HG02588 (cell line): ENCODE measurements at regions not wholly inside any gene's neighbourhood (a gene's known extent, or its start where the extent isn't known, plus 50 kb on each side); places are given as distances from the start of the nearest gene placed in this dataset.
A peak's percentile ranks its signal among the peaks of the same experiment; 100 is the strongest.
"Not testable (repeated sequence)": the region's sequence is repeated elsewhere in the genome, so short reads cannot be mapped to it uniquely, and the experiment has no call there.

Source experiments
- ATAC-seq: cut with Tn5 transposase; IDR thresholded peaks from one replicate; pipeline ENCODE4 v1.9.1; 2021; ENCODE audit warnings: mild to moderate bottlenecking, moderate library complexity; ENCODE audit not compliant: unreplicated experiment

DNA sequence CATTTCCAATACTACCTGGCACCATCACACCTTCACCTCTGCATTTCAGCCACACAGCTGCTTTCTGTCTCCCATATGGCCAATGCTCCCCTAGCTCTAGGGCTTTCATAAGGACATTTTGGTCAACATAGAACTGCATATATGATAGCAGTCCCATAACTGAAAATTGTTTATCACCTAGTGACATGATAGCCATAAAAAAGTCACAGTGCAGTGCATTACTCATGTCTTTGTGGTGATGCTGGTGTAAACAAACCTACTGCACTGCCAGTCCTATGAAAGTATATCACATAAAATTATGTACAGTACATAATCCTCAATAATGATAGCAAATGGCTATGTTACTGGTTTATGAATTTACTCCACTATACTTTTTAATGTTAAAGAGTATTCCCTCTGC lies 221.0 kb downstream of the NAF1 start:
- no peak for ATAC-seq

DNA sequence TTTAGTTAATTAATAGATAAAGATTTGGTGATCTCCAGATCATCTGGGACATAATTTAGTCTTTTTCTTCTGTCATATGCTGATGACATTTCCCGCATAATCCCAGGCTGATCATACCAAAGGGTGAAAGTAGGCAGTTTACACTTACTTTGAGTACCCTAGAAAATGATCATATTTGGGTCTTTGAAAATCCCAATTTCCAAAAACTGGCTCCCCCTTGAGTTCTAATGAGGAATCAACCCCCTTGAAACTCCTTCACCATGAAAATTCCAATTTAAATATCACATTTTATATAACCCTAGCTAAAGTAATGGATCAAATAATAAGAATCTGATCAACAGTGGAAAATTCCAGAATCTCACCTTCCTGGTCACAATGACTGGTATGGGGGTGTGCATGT lies 223.4 kb downstream of the NAF1 start:
- ATAC-seq: no peak

DNA sequence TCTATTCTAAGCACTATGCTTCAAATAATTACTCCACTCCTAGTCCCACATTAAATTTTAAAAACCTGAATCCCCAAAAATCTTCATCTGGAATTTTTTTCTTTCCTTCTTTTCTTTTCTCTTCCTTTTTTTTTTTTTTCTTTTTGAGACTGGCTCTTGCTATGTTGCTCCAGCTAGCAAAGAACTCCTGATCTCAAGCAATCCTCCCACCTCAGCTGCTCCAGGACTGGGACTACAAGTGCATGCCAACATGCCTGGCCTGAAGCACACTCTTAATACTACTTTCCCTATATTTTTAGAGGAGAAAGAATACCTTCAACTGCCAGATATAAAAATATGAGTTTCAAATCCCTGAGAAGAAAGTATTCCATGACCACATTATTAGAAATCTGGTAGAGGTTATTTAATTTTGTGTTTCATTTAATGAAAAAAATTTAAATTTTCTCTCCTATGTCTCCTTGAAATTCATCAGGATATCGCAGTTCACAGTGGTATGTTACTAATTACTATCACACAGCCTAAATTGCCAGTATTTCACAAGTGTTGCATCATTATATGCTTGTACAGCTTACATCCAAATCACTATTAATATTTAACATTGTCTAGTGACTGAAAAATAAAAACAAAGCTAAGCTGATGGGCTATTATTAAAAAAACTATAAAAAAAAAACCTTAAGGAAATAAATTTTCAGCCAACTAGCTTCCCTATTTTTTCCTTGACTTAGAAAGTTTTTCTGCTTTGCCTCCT lies 227.8 kb downstream of the NAF1 start:
- ATAC-seq: no peak

DNA sequence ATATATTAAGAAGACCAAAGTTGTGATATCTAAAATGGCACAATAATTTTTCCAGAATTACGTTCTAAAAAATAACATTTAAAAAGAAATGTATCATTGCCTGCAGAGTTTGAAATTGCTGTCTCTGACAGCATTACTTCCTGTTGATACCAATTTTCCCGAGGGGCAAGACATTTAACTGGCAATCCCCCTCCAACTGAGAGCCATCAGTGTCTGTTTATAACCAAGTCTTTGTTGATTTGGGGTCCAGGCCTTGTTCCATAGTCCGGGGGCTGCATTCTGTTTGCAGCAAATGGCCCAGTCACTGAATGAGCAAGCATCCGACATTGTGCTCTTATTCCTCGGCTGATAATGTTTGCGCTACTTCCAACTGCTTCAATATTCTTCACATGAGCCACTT lies 231.5 kb downstream of the NAF1 start:
- ATAC-seq: no peak

DNA sequence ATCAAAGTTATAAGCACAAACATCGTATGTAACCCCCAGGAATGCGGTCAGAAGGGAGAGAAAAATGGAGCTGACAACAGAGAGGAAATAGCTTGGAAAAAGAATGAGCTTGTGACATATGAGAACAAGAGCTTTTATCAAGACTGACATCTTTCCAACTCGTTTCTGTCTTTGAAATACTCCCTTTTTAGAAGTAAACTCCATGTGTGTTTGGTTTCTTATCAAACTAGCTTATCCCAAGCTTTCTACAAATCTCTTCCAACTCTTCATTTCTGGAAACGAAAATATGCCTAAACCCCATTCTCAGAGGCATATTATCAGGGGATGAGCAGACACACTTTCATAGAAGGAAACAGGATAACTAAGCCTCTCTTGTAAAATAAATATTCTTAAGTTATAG lies 235.4 kb downstream of the NAF1 start:
- no peak for ATAC-seq

DNA sequence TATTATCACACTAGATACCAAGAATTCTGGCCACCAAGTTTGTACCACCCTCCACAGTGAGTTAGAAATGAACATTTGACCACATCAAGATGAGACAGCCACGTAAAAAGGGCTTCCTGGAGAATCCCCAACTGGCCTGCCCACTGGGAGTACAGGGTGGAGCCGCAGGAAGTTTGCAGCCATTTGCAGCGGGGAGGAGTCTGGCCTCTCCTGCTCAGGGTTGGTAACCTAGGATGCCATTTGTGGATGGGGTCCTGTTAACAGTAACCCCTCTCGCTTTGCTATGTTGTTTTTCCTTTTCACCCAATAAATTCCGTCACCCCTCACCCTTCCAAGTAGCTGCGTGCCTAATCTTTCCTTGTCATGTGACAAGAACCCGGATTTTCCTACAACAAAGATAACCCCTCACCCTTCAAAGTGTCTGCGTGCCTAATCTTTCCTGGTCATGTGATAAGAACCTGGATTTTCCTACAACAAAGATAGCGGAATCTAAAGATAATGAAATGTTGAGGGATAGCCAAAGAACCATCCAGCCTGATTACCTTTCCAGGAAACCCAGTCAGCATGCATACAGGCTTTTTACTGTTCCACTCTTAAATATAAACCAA lies 245.4 kb downstream of the NAF1 start:
- no peak for ATAC-seq

DNA sequence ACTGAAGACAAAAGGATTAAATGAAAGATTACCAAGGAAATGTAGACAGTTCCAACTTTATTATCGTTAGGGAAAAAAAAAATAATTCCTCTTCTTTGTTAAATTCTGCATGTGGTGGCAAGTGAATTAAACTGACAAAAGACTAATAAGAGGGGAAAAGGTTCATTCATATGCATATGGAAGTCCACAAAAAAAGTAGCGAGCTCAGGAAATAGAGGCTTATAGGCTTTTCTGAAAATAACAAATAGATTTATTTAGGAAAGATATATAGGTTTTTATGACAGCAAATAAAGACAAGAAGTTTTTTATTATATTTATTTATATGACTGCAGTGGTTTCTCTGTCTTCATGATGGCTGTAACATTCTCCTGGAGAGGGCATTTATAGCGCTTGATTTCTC lies 246.0 kb downstream of the NAF1 start:
- no peak for ATAC-seq

DNA sequence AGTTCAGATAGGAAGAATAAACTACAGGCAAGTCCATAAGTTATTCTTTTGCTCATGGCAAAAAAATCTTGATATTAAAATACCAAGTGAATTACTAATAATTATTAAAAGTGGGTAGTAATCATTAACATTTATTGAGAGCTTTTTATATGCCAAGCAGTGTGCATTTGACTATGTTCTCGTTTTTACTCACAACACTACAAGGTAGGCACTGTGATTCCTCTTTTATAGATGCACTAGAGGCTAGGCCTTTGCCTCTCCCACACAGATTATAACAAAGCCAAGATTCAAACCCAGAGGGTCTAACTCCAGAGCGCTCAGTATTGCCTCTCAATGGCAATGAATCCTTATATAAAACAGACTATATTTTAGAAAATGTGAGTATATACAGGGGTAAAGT lies 254.2 kb downstream of the NAF1 start:
- no peak for ATAC-seq

DNA sequence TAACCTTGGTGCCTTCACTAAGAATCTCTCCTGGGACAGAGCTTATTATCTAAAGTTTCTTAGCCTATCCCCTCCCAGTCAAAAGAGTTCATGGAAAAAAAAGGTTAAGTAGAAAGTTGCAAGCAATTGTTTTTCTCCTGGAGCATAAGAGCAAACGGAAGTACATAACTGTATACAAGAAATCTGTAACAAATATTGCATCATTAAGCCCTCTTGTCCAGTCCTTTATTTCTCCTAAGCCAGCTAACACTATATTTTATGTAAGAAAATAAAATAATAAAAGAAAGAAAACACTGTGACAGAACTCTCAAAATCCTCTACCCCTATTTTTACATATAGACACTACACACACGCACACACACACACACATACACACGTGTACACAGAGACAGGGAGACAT lies 255.3 kb downstream of the NAF1 start:
- ATAC-seq: no peak

DNA sequence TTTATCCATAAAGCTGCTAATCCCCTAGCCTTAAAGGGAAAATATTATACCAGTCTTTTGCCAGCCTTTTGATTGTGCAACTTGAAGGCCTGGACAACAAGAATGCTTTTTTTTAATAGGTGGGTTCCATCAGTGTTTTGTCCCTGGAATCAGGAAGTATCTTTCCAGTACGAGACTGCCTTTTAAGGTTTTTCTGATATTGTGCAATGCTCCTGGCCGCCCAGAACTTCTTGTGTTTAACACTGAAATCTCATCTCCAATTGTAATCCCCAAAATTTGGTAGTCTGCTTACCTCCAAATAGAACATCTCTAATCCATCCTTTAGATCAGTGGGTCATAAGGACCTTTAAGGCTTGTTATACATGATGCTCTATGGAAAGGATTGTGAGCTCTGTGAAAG lies 256.7 kb downstream of the NAF1 start:
- no peak for ATAC-seq

DNA sequence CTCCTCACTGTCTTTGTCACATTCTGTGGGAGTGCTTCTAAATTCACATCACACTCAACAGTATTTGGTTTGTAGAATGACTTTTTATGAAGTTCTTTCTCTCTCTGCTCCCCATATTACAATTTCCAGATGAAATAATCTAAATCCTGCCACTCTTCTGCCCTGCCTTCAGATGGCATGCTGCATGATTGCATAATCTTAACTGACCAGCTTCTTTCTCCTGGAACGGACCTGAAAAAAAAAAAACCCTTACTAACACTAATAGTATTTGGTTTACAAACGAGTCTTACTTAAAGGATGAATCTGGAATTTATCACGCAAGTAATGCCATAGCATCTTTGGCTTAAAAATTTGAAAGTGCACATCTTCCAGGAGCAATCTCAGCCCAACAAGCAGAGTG lies 272.3 kb downstream of the NAF1 start:
- ATAC-seq: no peak

DNA sequence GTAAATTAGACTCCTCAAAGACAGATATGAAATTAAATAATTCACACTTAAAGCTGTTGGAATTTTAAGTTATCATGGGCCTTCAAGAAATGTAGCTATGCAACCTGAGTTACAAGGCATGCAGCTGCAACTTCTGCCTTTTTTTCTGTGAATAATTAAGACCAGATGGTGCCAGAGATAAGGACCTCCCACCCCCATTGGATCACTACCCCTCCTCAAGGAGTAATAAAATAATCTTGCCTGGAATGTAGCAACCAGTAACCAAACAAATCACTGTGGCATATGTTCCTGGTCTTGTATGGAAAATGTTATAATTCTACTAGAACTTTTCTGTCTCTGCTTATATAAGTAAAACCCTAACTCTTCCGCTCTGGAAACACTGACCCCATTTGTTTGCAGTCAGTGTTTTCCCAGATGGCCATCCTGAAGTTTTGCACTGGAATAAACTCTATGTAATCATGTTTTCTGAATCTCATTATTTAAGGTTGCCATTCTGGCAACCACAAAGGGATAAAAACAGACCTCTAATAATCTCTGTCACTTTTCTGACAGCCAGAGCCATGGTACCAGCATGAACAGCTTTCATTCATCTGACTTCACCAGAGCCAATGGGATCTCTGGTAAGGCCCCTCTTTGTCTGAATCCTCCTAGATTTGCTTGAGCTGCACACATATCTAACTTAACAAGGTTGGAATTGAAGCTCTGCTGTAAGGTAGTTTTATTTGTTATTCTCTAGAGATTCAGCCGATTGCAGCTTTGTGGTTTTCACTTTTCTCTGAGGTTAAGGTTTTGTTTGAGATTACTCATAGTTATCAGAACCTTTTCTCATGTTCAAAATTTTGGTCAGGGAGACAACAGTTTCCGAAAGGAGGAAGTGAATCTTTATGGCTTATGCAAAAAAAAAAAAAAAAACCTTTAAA lies 274.6 kb downstream of the NAF1 start:
- ATAC-seq: peak; percentile 100

DNA sequence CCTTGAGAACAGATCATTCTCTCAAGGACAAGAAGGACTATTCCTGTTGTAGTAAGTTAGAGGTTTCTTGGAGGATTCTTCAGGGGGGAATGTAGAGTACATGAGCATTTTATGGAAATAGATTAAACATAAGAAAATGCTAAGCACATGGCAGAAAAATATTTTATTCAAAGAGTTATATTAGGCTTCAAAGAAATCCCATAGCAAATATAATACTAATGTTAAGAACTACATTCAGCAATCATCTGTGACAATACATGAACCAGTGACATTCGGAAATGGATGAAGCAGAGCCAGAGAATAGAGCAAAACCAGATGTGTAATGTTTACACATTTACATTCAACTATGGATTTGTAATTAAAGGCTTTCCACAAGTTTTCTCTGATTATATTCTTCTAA lies 288.6 kb downstream of the NAF1 start:
- no peak for ATAC-seq

DNA sequence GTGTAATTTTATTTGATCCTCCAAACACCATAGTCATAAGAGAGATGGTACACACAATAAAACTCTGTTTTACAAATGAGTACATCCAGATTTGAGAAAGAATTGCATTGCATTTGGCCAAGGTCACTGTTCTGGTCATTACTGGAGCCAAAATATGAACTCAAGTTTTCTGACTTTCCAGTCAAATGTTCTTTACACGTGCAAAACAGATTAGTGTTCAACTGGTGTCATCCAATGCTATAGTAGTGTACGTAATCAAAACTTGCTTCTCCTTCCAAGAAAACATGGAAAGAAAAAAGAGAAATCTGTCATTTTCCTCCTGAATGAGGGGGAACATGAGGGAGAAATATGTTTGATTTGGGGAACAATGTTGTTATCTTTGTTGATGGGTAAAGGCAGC lies 291.9 kb downstream of the NAF1 start:
- ATAC-seq: no peak

DNA sequence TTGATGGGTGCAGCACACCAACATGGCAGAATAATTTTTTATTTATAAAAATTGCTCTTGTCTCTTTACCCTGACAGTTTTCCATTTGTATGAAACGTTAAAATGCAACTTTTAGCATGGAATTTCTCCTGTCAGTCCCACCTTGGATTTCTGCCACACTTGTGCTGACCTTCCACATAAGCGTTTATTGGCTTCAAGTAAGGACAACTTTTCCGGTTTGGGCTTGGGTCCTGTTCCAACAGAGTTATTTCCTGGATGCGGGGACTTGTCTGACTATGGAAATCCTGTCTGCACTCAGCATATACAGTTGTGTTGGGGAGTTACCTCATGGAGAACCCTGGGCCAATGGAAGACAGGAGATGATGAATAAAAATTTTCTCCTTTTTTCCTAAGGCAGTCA lies 294.7 kb downstream of the NAF1 start:
- ATAC-seq: no peak

DNA sequence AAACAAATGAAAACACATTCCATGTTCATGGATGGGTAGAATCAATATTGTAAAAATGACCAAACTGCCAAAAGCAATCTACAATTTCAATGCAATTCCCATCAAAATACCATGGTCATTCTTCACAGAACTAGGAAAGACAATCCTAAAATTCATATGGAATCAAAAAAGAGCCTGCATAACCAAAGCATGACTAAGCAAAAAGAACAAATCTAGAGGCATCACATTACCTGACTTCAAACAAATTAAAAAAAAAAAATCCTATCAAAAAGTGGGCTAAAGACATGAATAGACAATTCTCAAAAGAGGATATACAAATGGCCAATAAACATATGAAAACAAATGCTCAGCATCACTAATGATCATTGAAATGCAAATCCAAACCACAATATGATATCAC lies 297.5 kb downstream of the NAF1 start:
- ATAC-seq: no peak

DNA sequence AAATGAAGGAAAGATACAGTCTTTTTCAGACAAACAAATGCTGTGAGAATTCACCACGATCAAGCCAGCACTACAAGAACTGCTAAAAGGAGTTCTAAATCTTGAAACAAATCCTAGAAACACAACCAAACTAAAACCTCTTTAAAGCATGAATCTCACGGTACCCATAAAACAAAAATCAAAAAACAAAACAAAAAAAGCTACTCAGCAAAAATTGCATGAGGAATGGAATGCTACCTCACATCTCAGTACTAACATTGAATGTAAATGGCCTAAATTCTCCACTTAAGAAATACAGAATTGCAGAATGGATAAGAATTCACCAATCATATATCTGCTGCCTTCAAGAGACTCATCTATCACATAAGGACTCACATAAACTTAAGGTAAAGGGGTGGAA lies 300.1 kb downstream of the NAF1 start:
- no peak for ATAC-seq

DNA sequence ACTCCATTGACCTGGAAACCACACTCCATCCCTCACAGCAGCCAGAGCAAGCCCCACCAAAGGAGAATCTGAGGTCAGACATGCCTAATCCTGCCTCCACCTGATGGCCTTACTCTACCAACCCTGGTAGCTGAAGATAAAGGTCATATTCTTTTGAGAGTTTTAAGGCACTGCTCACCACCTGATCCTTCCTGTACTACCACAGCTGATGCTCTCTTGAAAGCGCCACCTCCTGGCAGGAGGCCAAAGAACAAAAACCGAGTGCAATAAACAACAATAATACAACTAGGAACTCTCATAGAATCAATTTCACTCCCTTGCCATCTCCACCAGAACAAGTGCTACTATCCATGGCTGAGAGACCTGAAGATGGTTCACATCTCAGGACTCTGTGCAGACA lies 301.6 kb downstream of the NAF1 start:
- no peak for ATAC-seq

DNA sequence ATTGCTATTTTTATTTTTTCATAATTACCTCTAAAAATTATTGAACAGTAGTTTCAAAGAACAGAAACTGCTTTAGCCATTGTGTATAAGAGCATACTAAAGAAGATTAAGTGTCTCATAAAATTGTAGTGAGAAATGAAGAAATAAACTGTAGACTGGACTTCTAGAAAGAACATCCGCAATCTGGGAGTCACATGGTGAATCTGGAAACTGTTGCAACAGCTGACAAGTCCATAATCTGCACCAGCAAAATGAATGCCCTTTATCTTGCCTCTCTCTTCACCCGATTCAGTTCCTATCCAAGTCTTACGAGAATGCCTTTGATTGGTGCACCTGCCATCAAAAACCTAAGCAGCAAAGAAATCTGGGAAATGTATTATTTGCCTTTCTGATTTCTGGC lies 312.9 kb downstream of the NAF1 start:
- no peak for ATAC-seq

DNA sequence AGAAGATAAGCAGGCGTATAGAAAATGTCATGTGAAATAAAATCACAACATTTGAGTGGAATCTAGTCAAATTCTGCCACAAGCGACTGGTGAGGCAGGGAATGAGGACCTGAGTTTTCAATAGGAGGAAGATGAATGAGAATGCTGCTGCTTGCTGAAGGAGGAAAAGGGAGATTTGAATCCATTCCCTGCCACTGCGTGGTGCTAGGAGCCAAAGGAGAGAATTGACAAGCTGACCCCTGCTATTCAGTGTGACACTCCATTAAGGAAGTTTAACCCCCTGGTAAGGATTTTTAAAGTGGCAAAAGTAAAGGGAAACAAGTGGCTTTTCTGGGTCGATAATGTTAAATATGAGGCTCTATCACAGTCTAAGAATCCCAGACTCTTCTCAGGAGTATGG lies 314.0 kb downstream of the NAF1 start:
- no peak for ATAC-seq

DNA sequence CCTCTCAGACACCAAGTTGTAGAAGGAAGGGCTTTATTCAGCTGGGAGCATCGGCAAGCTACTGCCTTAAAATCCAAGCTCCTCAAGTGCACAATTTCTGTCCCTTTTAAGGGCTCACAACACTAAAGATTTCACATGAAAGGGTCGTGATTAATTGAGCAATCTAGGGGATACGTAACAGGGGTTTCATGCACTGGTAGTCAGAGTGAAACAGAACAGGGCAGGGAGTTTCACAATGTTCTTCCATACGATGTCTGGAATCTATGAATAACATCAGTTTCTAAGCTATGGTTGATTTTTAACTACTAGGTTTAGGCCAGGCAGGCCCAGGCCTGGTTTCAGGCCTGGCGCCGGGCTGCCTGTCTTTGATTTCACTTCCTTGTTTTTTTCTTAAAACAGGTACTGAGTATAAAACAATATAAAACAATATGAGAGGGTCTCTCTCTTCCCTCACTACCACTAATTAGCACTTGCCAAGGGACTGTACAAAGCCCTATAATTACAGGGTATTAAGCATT lies 315.4 kb downstream of the NAF1 start:
- ATAC-seq: not testable (repeated sequence)

DNA sequence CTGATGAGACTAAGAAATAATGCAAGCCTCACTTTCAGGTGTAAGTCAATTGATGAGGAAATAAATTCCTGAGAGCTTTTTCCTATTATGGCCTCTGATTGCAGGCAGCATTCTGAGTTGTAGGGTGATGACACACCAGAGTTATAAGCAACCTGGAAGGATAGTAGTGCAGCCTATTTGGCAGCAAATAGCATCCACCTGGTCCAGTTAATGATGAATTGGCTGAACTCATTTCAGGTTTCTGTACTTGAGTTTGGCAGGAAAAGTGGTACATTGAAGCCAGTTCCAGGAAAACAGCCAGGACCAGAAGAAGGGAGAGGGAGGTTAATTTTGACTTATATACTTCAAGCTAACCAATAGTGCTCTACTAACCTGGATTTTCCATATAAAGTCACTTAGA lies 316.8 kb downstream of the NAF1 start:
- ATAC-seq: no peak
